Activated naive CD4-positive, alpha-beta T cell (primary cell): ENCODE measurements at regions not wholly inside any gene's neighbourhood (a gene's known extent, or its start where the extent isn't known, plus 50 kb on each side); places are given as distances from the start of the nearest gene placed in this dataset.

ENCODE experiments used
- DNase-seq, 4 experiments: peaks; one replicate each; lab custom pipeline; 2025; lab: John Stamatoyannopoulos, UW

DNA sequence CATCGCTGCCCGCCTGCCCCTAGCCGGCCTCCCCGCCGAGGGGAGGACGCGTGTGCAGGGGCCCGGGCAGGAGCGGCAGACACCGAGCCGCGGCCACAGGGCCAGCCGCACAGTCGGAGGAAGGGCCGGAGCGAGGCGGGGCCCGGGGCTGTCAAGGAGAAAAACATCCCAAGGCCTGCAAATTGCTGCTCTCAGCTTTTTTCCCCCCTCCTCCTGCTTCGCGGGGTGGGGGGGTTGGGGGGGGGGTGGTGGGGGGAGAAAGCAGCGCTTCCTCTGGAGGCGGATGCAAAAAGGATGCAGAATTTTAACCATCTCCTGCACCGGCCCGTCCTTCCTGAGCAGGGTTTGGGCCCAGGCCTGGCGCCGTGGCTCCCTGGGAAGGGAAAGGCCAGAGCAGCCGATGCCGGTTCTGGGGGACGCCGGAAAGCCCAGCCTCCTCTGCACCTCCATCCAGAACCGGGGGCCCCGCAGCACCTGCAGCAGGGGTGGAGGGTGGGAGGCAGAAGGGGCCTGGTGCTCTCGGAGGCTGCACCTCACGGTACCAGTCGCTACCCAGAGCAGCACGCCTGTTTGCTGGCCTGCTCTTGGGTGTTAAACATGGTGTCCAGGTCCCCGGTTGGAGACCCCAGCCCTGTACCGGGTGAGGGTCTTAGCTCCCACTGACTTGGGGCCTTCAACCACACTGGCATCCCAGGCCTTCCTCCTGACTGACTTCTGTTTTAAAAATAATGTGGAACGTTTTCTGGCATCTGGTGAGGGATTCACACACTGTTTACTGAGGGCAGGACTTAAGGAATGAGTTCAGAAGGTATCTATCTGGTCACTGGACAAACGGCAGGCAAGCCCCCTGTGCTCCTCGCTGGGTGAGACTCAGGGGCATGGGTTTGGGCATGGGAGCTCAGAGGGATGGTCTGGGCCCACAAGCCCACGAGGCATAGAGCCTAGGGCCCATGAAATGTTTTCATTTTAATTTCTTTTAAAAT lies 77.4 kb upstream of the WNT7B start:
- peak in 2 of 4 experiments; percentile 56 to 59 for DNase-seq

DNA sequence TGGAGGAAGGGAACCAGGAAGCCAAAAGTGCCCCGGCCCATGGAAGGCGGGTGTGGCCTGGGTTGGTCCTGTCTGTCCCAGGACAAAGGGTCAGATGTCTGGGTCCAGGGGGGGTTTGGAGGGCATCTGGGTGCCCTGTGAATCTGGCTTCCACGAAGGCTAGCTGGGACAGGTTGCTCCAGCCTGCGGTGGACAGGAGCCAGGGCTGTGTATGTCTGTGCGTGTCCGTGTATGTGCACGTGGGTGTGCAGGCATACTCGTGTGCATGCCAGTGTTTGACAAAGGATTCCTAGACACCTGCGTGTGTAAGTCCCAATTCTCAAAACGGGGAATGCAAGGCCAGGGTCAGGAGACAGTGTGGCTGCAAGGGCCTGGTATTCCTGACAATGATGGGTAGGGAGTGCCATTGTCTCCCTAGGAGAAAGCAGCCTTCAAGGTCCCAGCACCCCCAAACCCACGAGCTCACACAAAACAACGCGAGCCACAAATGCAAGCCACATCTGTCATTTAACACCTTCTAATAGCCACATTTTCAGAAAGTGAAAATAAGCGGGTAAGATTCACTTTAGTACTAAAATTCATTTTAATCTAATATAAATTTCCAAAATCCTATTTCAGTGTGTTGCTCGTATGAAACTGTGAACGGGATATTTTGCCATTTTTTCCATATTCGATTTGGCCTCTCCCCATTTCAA lies 78.4 kb upstream of the WNT7B start:
- DNase-seq: no peak

DNA sequence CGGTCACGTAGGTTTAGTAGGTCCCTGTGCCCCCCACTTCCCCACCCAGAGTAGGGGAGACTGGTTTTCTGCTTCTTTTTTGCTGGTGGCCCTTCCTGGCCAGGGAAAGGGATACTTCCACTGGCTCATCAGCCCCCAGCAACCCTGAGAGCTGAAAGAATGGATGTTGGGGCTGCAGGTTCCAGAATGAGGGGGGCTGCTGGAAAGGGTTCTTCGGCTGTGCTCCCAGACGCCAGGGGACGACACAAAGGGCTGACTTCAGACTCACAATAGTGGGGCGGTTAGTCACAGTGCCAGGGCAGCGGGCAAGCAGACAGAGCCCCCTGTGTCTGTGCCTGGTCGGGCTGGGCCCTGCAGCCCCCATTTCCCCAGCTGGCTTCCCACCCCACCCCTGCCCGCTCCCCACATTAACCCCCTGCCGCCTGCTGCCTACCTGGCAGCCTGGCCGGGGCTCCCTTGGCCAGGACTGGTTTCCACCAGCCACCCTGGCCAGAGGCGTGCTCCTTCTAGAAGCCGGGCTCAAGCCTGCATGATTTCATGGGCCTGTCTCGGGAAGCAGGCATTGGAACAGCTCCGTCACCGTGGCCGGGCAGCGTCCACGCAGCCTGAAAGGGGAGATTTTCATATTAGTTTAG lies 79.1 kb upstream of the WNT7B start:
- no peak for DNase-seq

DNA sequence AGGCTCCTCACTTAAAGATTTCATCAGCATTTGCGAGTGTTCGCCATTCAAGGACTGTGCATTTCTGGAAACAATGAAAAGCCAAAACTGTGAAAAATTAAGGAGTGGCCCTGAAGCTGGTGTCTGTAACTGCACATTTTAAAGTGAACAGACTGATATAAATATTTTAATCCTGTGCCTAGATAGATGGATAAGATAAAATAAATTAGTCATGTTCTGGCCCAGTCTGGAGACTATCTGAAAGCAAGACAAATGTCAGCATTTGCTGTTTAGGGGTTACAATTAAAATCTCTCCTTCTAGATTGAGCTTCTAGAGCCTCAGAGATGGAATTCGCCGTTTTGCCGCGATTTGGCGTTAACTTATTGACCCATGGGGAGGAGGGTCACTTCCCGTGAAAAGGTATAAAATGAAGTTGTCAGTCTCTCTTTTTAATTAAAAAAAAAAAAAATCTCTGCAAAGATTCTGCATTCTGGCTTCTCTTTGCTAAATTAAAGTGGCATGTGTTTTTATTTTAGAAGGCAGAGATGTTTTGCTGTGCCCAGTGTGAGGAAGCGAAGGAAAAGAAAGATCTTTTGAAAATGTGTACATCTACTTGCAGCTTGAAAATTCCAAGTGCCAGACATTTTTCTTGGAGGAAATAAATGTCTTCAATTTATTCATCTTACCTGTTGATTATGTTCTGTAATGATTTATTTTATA lies 79.7 kb upstream of the WNT7B start:
- DNase-seq: no peak

DNA sequence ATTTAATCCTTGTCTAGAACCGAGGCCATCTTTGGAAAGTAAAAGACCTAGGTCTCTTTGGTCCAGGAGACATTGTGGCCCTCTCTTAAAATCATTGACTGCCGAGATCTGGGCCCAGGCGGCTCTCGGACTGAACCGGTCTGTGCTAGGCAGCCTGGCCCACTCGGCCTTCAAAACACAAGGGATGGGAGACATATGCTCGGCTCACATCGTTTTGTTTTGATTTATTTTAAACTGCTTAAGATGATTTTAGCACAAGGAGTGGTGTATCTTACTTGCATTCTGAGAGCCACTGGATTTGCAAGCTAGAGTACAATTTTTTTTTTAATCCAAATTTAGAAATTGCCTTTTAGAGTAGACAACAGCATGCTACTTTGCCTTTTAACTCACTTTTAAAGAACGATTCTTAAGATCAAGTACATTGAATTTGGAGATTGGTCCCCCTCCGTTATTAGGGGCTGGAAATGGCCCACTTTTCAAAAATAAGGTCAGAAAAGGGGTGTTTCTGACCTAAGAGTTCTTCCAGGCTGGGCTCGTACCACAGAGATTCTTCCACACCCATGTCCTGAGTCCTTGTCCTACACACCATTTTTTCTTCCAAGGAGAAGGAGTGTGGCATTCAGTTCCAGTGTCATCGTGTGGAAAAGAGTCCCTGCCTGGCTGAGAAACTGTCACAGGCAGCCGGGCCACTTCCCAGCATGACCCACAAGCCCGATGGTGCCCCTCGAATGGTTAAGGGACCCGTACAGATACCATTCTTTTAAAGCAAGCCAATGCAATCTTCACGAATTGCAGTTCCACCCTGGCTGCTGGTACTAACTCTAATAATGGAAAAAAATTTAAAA lies 80.5 kb upstream of the WNT7B start:
- no peak for DNase-seq

DNA sequence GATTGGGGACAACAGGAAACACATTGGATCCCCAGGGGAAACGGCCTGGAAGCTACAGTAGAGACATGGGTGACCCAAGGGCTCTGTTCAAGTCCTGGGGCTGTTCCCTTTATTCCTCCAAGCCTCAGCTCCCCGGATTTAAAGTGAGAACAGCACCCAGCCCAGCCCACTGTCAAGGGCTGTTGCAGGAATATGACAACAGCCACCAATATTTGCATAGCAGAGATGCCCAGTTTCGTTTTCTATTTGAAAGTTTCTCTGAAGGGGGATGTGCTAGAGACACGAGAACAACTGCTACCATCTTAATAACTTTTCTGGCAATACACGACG lies 81.1 kb upstream of the WNT7B start:
- DNase-seq: no peak

- no peak for DNase-seq
Observed at GRCh38 chr22:46058591-46059519, 81.9 kb upstream of the WNT7B start.

DNA sequence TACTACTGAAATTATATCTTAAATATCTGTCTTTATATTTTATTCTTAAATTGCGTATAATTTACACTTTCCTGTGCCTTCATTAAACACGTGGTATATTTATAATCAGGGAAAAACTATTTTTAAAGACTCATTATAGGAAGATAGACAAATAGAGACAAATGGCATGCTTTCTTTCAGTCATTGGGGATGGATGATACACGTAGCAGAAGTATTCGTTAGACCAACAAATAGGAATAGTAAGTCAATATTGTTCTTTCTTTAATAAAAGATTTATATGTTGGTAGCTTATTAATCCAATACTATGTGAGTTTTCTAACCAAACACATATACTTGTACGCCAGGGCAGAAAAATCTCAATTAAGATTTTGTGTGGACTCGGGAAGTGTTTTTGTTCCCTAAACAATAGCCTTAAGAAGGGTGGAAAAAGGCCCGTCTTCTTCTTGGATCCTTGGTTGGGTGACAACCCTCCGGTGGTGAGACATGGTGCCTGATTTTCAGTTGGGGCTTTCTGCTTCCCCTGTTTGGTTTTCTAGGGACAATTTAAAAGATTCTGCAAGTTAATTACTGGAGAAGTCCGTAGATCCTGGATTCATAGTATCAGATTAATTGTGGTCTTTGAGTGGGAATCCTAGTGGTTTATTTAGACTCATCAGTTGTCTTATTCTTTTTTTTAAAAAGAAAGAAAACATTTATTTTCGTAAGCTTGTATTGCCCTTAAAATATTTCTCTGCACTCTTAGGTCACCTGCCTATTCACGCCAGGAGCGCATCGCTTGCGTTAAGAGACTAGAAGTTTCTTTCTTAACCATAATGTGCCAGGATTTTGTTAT lies 83.5 kb upstream of the WNT7B start:
- DNase-seq: no peak

- DNase-seq: no peak
Observed at GRCh38 chr22:46061124-46061500, 84.2 kb upstream of the WNT7B start.

GRCh38 chr22:46061501-46062231 lies 84.7 kb upstream of the WNT7B start:
- no peak for DNase-seq

- DNase-seq: no peak
Observed at GRCh38 chr22:46062232-46062615, 85.3 kb upstream of the WNT7B start.

GRCh38 chr22:46062971-46063631 lies 86.1 kb upstream of the WNT7B start:
- DNase-seq: no peak

DNA sequence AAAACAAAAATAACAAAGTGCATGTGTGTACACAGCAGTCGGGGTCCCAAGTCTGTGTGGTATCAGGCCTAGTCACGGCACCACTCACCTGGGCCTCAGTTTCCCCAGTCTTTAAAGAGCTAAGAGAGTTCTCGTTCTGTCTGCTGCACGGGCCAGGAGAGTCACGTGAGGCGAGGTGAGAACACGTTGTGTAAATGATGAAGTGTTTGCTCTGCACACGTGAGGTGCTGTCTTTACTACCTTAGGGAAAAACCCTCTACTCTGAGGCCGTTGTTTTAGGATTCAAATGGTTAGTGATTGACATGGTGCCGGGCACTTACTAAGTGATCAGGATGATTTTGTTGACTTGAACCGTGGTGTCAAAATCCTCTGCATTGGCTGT lies 86.5 kb upstream of the PPARA start:
- no peak for DNase-seq

GRCh38 chr22:46064228-46064965 lies 85.9 kb upstream of the PPARA start:
- no peak for DNase-seq

- no peak for DNase-seq
Observed at GRCh38 chr22:46064966-46065666, 85.2 kb upstream of the PPARA start.

GRCh38 chr22:46065691-46066454 lies 84.5 kb upstream of the PPARA start:
- DNase-seq: no peak
